ENCODE measurements at regions not wholly inside any gene's neighbourhood (a gene's known extent, or its start where the extent isn't known, plus 50 kb on each side); places are given as distances from the start of the nearest gene placed in this dataset.

DNA sequence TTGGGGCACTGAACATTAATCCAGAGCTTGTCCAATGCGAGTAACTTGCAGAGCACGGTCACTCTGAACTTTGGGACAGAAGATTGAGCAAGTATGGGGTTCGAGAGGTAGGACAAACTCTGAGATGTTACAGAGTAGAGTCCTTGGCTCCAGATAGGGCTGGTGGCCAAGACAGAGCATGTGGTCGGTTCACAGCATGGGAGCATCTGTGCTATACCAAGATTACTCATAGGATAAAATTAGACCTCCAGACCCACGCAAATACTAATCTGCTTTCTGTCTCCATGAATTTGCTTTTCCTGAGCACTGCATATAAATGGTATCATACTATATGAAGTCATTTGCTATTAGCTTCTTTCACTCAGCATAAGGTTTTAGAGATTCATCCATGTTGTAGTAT is 93.4 kb upstream of the TBX5 start:
- TF ChIP-seq, protein P1, sequence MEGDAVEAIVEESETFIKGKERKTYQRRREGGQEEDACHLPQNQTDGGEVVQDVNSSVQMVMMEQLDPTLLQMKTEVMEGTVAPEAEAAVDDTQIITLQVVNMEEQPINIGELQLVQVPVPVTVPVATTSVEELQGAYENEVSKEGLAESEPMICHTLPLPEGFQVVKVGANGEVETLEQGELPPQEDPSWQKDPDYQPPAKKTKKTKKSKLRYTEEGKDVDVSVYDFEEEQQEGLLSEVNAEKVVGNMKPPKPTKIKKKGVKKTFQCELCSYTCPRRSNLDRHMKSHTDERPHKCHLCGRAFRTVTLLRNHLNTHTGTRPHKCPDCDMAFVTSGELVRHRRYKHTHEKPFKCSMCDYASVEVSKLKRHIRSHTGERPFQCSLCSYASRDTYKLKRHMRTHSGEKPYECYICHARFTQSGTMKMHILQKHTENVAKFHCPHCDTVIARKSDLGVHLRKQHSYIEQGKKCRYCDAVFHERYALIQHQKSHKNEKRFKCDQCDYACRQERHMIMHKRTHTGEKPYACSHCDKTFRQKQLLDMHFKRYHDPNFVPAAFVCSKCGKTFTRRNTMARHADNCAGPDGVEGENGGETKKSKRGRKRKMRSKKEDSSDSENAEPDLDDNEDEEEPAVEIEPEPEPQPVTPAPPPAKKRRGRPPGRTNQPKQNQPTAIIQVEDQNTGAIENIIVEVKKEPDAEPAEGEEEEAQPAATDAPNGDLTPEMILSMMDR (IDR thresholded peaks at IDR 0.05): no peak
- TF ChIP-seq POLR2A (IDR thresholded peaks at IDR 0.05): no peak

Measured in right lobe of liver (tissue), 4 donors.